HepG2 (cell line): ENCODE measurements at regions not wholly inside any gene's neighbourhood (a gene's known extent, or its start where the extent isn't known, plus 50 kb on each side); places are given as distances from the start of the nearest gene placed in this dataset.

Experiments used
- ATAC-seq: fragments of 200-7000 bp; cut with Tn5 transposase; 3 replicates; pipeline ENCODE4 v1.9.1; 2020; ENCODE audit warnings: mild to moderate bottlenecking, moderate library complexity
- BruUV-seq: library from RNA; stranded (reverse); fragments of 400-500 nt; replicated peaks from 2 replicates; lab custom pipeline; 2021; lab: Mats Ljungman, UMichigan
- CTCF ChIA-PET: fragments of 300-600 bp; formaldehyde crosslinking; extraction: SDS; loops from one replicate; lab custom pipeline; 2021; ENCODE audit warnings: low total read pairs, inconsistent platforms, low intra/inter-chr PET ratio; lab: Yijun Ruan, JAX
- POLR2A ChIA-PET: fragments of 350-600 bp; sonication (Branson Sonifier 250); formaldehyde crosslinking; loops from one replicate; lab custom pipeline; 2020; ENCODE audit warnings: antibody characterized with exemption, inconsistent platforms; lab: Yijun Ruan, JAX
- DNase-seq: peaks from one replicate; pipeline ENCODE4 v3.0.0-alpha.2; 2015; ENCODE audit warnings: low spot score
- FAIRE-seq: peaks from 3 replicates; lab custom pipeline; 2011; peaks lifted over from hg19 to GRCh38; lab: Jason Lieb, UNC
- H2AFZ ChIP-seq: one replicate; pipeline ENCODE4 v1.6.1; 2011; ENCODE audit warnings: low read length, inconsistent platforms
- H3K27ac ChIP-seq: fragments of 300-600 bp; 3 replicates; pipeline ENCODE4 v1.8.0; 2011; ENCODE audit warnings: mixed run types, mild to moderate bottlenecking, mixed read lengths, low read length, inconsistent platforms; ENCODE audit not compliant: insufficient read depth; ENCODE audit errors: extremely low read length
- H3K27me3 ChIP-seq, 2 experiments: fragments of 200-600 bp in 1 of 2; 2 replicates in 1 of 2; 3 replicates in 1 of 2; pipeline versions ENCODE4 v1.6.0 to v1.8.0; 2011; ENCODE audit warnings: low read length in 2 of 2, mild to moderate bottlenecking in 2 of 2, moderate library complexity in 2 of 2, inconsistent platforms in 1 of 2; ENCODE audit not compliant: insufficient read depth in 2 of 2, control insufficient read depth in 1 of 2
- H3K36me3 ChIP-seq, 2 experiments: fragments of 200-600 bp in 1 of 2; replicated peaks in 1 of 2; 2 replicates in 1 of 2; 3 replicates in 1 of 2; pipeline versions ENCODE4 v1.5.1 to v1.8.0; 2011; ENCODE audit warnings: low read length in 2 of 2, inconsistent platforms in 1 of 2; ENCODE audit not compliant: insufficient read depth in 2 of 2, control insufficient read depth in 1 of 2
- H3K4me1 ChIP-seq: 2 replicates; pipeline ENCODE4 v1.5.1; 2012; ENCODE audit warnings: low read length, inconsistent platforms; ENCODE audit not compliant: insufficient read depth
- H3K4me2 ChIP-seq: 2 replicates; pipeline ENCODE4 v1.6.0; 2011; ENCODE audit warnings: low read depth, low read length, inconsistent platforms
- H3K4me3 ChIP-seq, 3 experiments: fragments of 200-600 bp in 1 of 3; sonication (generic), shearing (Covaris generic) in 1 of 3; replicated peaks in 1 of 3; 2 replicates each; pipeline ENCODE4 v1.5.1; 2011 to 2016; ENCODE audit warnings: low read length in 3 of 3, inconsistent platforms in 2 of 3, low read depth in 2 of 3, mild to moderate bottlenecking in 2 of 3, control low read depth in 1 of 3, mixed read lengths in 1 of 3; ENCODE audit not compliant: insufficient read depth in 1 of 3
- H3K79me2 ChIP-seq: one replicate; pipeline ENCODE4 v1.6.1; 2011; ENCODE audit warnings: low read length, inconsistent platforms; ENCODE audit not compliant: insufficient read depth
- H3K9ac ChIP-seq: 2 replicates; pipeline ENCODE4 v1.6.0; 2011; ENCODE audit warnings: mild to moderate bottlenecking, low read depth, low read length, inconsistent platforms; ENCODE audit not compliant: insufficient read depth
- H3K9me3 ChIP-seq: 2 replicates; pipeline ENCODE4 v1.5.1; 2012; ENCODE audit warnings: mild to moderate bottlenecking, low read length
- H4K20me1 ChIP-seq: 2 replicates; pipeline ENCODE4 v1.6.0; 2011; ENCODE audit warnings: inconsistent platforms, mild to moderate bottlenecking, low read length, moderate library complexity; ENCODE audit not compliant: insufficient read depth
- ATF4 ChIP-seq, 2 experiments: fragments of 450-650 bp in 1 of 2; sonication (generic) in 1 of 2; formaldehyde crosslinking; IDR thresholded peaks; 2 replicates each; pipeline versions ENCODE4 v1.5.0 to v1.8.0; 2020 to 2022; ENCODE audit warnings: mild to moderate bottlenecking in 1 of 2, missing genetic modification reagents in 1 of 2
- EED ChIP-seq: sonication (generic); formaldehyde crosslinking; IDR thresholded peaks from 2 replicates; pipeline ENCODE4 v1.5.0; 2020; ENCODE audit warnings: mild to moderate bottlenecking, missing genetic modification reagents
- KAT7 ChIP-seq: IDR thresholded peaks from 2 replicates; pipeline ENCODE4 v1.6.1; 2018; ENCODE audit warnings: borderline replicate concordance, missing compliant biosample characterization
- MAFF ChIP-seq: IDR thresholded peaks from 2 replicates; pipeline ENCODE4 v1.6.1; 2011; ENCODE audit warnings: low read depth, low read length, improper control_type of control experiment
- MEIS1 ChIP-seq: sonication (generic); formaldehyde crosslinking; IDR thresholded peaks from 2 replicates; pipeline ENCODE4 v1.9.0; 2021; ENCODE audit warnings: mild to moderate bottlenecking, missing genetic modification reagents, moderate library complexity, borderline replicate concordance
- NR2C2 ChIP-seq: sonication (generic); formaldehyde crosslinking; IDR thresholded peaks from 2 replicates; pipeline ENCODE4 v1.4.0; 2020; ENCODE audit warnings: missing genetic modification reagents, mild to moderate bottlenecking, moderate library complexity, borderline replicate concordance
- POGZ ChIP-seq: sonication (generic); formaldehyde crosslinking; IDR thresholded peaks from 2 replicates; pipeline ENCODE4 v1.4.0; 2020; ENCODE audit warnings: mild to moderate bottlenecking, missing genetic modification reagents
- SALL2 ChIP-seq: sonication (generic); formaldehyde crosslinking; IDR thresholded peaks from 2 replicates; pipeline ENCODE4 v1.8.1; 2023; ENCODE audit warnings: mild to moderate bottlenecking, missing genetic modification reagents, inconsistent platforms
- SUZ12 ChIP-seq: fragments of 150-350 bp; IDR thresholded peaks from 2 replicates; pipeline ENCODE4 v1.6.1; 2014; ENCODE audit warnings: low read depth, low read length
- TAF15 ChIP-seq: fragments of 200-400 bp; formaldehyde crosslinking; IDR thresholded peaks from one replicate; pipeline ENCODE4 v1.6.1; 2018; ENCODE audit warnings: mild to moderate bottlenecking, low read depth, low read length; ENCODE audit not compliant: poor library complexity, severe bottlenecking
- ZBTB21 ChIP-seq: sonication (generic); formaldehyde crosslinking; IDR thresholded peaks from 2 replicates; pipeline ENCODE4 v1.4.0; 2020; ENCODE audit warnings: missing genetic modification reagents
- ZBTB3 ChIP-seq: sonication (generic); formaldehyde crosslinking; IDR thresholded peaks from 2 replicates; pipeline ENCODE4 v1.4.0; 2020; ENCODE audit warnings: low read depth, mild to moderate bottlenecking, moderate library complexity, missing genetic modification reagents, borderline replicate concordance
- ZFX ChIP-seq: sonication (generic); formaldehyde crosslinking; IDR thresholded peaks from 2 replicates; pipeline ENCODE4 v1.4.0; 2020; ENCODE audit warnings: mild to moderate bottlenecking, low read depth, missing genetic modification reagents, moderate library complexity
- ZNF180 ChIP-seq: sonication (generic); formaldehyde crosslinking; IDR thresholded peaks from 2 replicates; pipeline ENCODE4 v1.4.0; 2020; ENCODE audit warnings: low read depth, missing genetic modification reagents, borderline replicate concordance
- ZNF335 ChIP-seq: sonication (generic); formaldehyde crosslinking; IDR thresholded peaks from 2 replicates; pipeline ENCODE4 v1.4.0; 2020; ENCODE audit warnings: missing genetic modification reagents
- ZNF367 ChIP-seq: sonication (generic); formaldehyde crosslinking; IDR thresholded peaks from 2 replicates; pipeline ENCODE4 v1.4.0; 2020; ENCODE audit warnings: missing genetic modification reagents, borderline replicate concordance
- ZNF570 ChIP-seq: sonication (generic); formaldehyde crosslinking; IDR thresholded peaks from 2 replicates; pipeline ENCODE4 v1.4.0; 2020; ENCODE audit warnings: mild to moderate bottlenecking, missing genetic modification reagents, borderline replicate concordance
- whole genome bisulfite sequencing: methylation state at CpG from one replicate; pipeline ENCODE4 v1.1.6; 2017; ENCODE audit warnings: low lambda C conversion rate; 5-methylcytosine and 5-hydroxymethylcytosine counted together
- in situ Hi-C: cut with HindIII; loops from 2 replicates; pipeline ENCODE4 v1.10.0; 2017; ENCODE audit warnings: low pct_unique_long_range_greater_than_20kb; ENCODE audit not compliant: extremely low pct_ligation_motif_present
- intact Hi-C: fragments of 100-400 bp; cut with micrococcal nuclease; formaldehyde crosslinking; loops from one replicate; pipeline ENCODE4 v1.10.0; 2022; ENCODE audit not compliant: unreplicated experiment

- TF ChIP-seq SALL2: no peak
- TF ChIP-seq POGZ (CRISPR knock-in tag): no peak
- TF ChIP-seq ZBTB3 (CRISPR knock-in tag): no peak
- TF ChIP-seq NR2C2 (CRISPR knock-in tag): no peak
These were observed 529.7 kb downstream of the FBXO15 start (continued) for GRCh38 chr18:73617981-73618380.

- intact Hi-C loops: no loop called here
- Histone ChIP-seq H2AFZ (no peak overlapping the region), H3K27ac (no peak overlapping the region), H3K9me3 (no peaks in the 10 kb centered on the region), H3K79me2 (no peaks in the 10 kb centered on the region), H3K4me2 (no peak overlapping the region), H3K4me3 (no peak overlapping the region), H3K4me1 (no peaks in the 10 kb centered on the region), H3K27me3 (no peaks in the 10 kb centered on the region), H4K20me1 (no peaks in the 10 kb centered on the region), H3K36me3 (no peaks in the 10 kb centered on the region), H3K9ac (no peak overlapping the region)
- BruUV-seq: no TSS peak
- WGBS: 0% methylated on average over 3 of the region's 3 CpGs
- in situ Hi-C loops: no loop called here
- DNase-seq: no peak
- ChIA-PET CTCF (no interaction called here), POLR2A (no interaction called here)
- FAIRE-seq: no peak
- no peak for TF ChIP-seq EED (CRISPR knock-in tag)
- TF ChIP-seq TAF15: no peak
- no peak for TF ChIP-seq KAT7 (CRISPR knock-in tag)
- no peak for TF ChIP-seq ATF4 (CRISPR knock-in tag; IDR thresholded peaks at IDR 0.05)
- TF ChIP-seq ZNF570 (CRISPR knock-in tag): no peak
- no peak for TF ChIP-seq MAFF
- no peak for TF ChIP-seq ZFX (CRISPR knock-in tag)
- TF ChIP-seq ZNF335 (CRISPR knock-in tag): no peak
- TF ChIP-seq ZBTB21 (CRISPR knock-in tag): no peak
- no peak for TF ChIP-seq SUZ12
- TF ChIP-seq MEIS1 (CRISPR knock-in tag): no peak
- TF ChIP-seq ZNF180 (CRISPR knock-in tag): no peak
- TF ChIP-seq ZNF367: no peak
- no peak for ATAC-seq
These were observed 532.1 kb downstream of the FBXO15 start for GRCh38 chr18:73615506-73615905.
